Trophoblast cell (in vitro differentiated cells and primary cell): ENCODE measurements at regions not wholly inside any gene's neighbourhood (a gene's known extent, or its start where the extent isn't known, plus 50 kb on each side); places are given as distances from the start of the nearest gene placed in this dataset.

ENCODE experiments used
- DNase-seq, 2 donors: peaks; one replicate each; pipeline ENCODE4 v3.0.0-alpha.2; 2016
- H2AFZ ChIP-seq: 2 replicates; pipeline ENCODE4 v1.6.1; 2013; ENCODE audit warnings: low read length, moderate library complexity, mild to moderate bottlenecking; ENCODE audit not compliant: insufficient read depth, poor library complexity
- H2AK5ac ChIP-seq: 2 replicates; pipeline ENCODE4 v1.6.1; 2013; ENCODE audit warnings: mild to moderate bottlenecking, low read length
- H2BK120ac ChIP-seq: 2 replicates; pipeline ENCODE4 v1.6.1; 2013; ENCODE audit warnings: low read length, mild to moderate bottlenecking, moderate library complexity; ENCODE audit not compliant: insufficient read depth, poor library complexity
- H2BK12ac ChIP-seq: 2 replicates; pipeline ENCODE4 v1.6.1; 2013; ENCODE audit warnings: mild to moderate bottlenecking, low read length, moderate library complexity
- H2BK5ac ChIP-seq: 2 replicates; pipeline ENCODE4 v1.6.1; 2013; ENCODE audit warnings: low read length, low read depth, moderate library complexity, mild to moderate bottlenecking; ENCODE audit not compliant: poor library complexity
- H3K14ac ChIP-seq: 2 replicates; pipeline ENCODE4 v1.6.1; 2013; ENCODE audit warnings: mild to moderate bottlenecking, low read length
- H3K18ac ChIP-seq: 2 replicates; pipeline ENCODE4 v1.6.1; 2013; ENCODE audit warnings: mild to moderate bottlenecking, low read length
- H3K23ac ChIP-seq: 2 replicates; pipeline ENCODE4 v1.6.1; 2013; ENCODE audit warnings: low read length
- H3K27ac ChIP-seq: 2 replicates; pipeline ENCODE4 v1.5.1; 2013; ENCODE audit warnings: low read depth, mild to moderate bottlenecking, inconsistent platforms, low read length, moderate library complexity
- H3K27me3 ChIP-seq: 2 replicates; pipeline ENCODE4 v1.6.1; 2013; ENCODE audit warnings: inconsistent platforms, mild to moderate bottlenecking, low read length, moderate library complexity; ENCODE audit not compliant: insufficient read depth
- H3K36me3 ChIP-seq, 2 experiments: 1 replicate in 1 of 2; 2 replicates in 1 of 2; pipeline ENCODE4 v1.6.1; 2013; ENCODE audit warnings: low read length in 2 of 2, mild to moderate bottlenecking in 2 of 2, moderate library complexity in 1 of 2; ENCODE audit not compliant: insufficient read depth in 2 of 2, control insufficient read depth in 1 of 2
- H3K4ac ChIP-seq: 2 replicates; pipeline ENCODE4 v1.6.1; 2013; ENCODE audit warnings: low read depth, mild to moderate bottlenecking, low read length, moderate library complexity
- H3K4me1 ChIP-seq, 2 experiments: 1 replicate in 1 of 2; 2 replicates in 1 of 2; pipeline ENCODE4 v1.6.1; 2013; ENCODE audit warnings: low read length in 2 of 2, mild to moderate bottlenecking in 2 of 2, moderate library complexity in 1 of 2; ENCODE audit not compliant: insufficient read depth in 2 of 2, control insufficient read depth in 1 of 2
- H3K4me2 ChIP-seq: 2 replicates; pipeline ENCODE4 v1.6.1; 2013; ENCODE audit warnings: inconsistent platforms, mild to moderate bottlenecking, low read length, moderate library complexity
- H3K4me3 ChIP-seq: 2 replicates; pipeline ENCODE4 v1.5.1; 2013; ENCODE audit warnings: mild to moderate bottlenecking, low read depth, low read length, inconsistent platforms
- H3K79me1 ChIP-seq: one replicate; pipeline ENCODE4 v1.6.1; 2013; ENCODE audit warnings: low read length
- H3K79me2 ChIP-seq: 2 replicates; pipeline ENCODE4 v1.6.1; 2013; ENCODE audit warnings: low read length, mild to moderate bottlenecking; ENCODE audit not compliant: control insufficient read depth, insufficient read depth, poor library complexity
- H3K9ac ChIP-seq: 2 replicates; pipeline ENCODE4 v1.6.1; 2013; ENCODE audit warnings: mild to moderate bottlenecking, low read length
- H3K9me3 ChIP-seq: 2 replicates; pipeline ENCODE4 v1.6.1; 2013; ENCODE audit warnings: low read depth, mild to moderate bottlenecking, control low read depth, inconsistent platforms, low read length; ENCODE audit not compliant: insufficient read depth
- H4K12ac ChIP-seq: 2 replicates; pipeline ENCODE4 v1.6.1; 2013; ENCODE audit warnings: low read depth, mild to moderate bottlenecking, low read length, moderate library complexity
- H4K8ac ChIP-seq: 2 replicates; pipeline ENCODE4 v1.6.1; 2013; ENCODE audit warnings: low read depth, mild to moderate bottlenecking, low read length, moderate library complexity
- H4K91ac ChIP-seq: one replicate; pipeline ENCODE4 v1.6.1; 2013; ENCODE audit warnings: low read depth, mild to moderate bottlenecking, low read length, moderate library complexity
- WGBS: extraction: QIAGEN DNeasy Blood & Tissue Kit; methylation state at CpG from one replicate; pipeline ENCODE4 v1.1.7; 2013; ENCODE audit warnings: missing lambda C conversion rate; ENCODE audit not compliant: insufficient read length, insufficient coverage; ENCODE audit errors: extremely low coverage; 5-methylcytosine and 5-hydroxymethylcytosine counted together

DNA sequence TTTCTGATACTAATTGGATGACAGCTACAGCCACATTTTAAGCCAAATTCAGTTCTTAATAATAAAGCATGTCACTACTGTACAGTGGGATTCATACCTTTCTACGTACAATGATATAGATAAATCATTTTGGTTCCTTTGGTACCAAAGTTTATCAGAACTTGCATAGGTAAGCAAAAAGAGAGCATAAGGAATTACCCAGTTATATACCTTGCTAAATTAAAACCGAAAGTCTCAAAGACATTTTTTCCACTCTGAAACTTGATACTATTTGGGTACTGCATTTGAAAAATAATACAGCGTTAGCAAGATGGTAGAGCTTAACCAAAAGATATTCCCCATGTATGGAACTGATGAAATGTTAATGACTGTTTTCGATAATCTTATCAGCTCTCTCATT, 400.9 kb upstream of the ADGRL3 start:
- Histone ChIP-seq H3K4me2 (no peak overlapping the region), H2AFZ (no peak overlapping the region), H3K4ac (no peak overlapping the region), H3K4me1 (no peaks in the 10 kb centered on the region), H3K9ac (no peak overlapping the region), H3K27me3 (no peaks in the 10 kb centered on the region), H3K79me2 (no peaks in the 10 kb centered on the region), H2AK5ac (no peak overlapping the region), H3K14ac (no peak overlapping the region), H3K27ac (no peak overlapping the region), H4K12ac (no peak overlapping the region), H2BK120ac (no peak overlapping the region), H3K4me3 (no peak overlapping the region), H3K9me3 (no peaks in the 10 kb centered on the region), H3K23ac (no peak overlapping the region), H2BK12ac (no peak overlapping the region), H3K18ac (no peak overlapping the region), H4K8ac (no peak overlapping the region), H3K36me3 (no peaks in the 10 kb centered on the region), H2BK5ac (no peak overlapping the region), H4K91ac (no peak overlapping the region), H3K79me1 (no peaks in the 10 kb centered on the region)
- DNase-seq, result no peak
- WGBS, result no CpG with 5 or more reads among the region's 4 CpGs

DNA sequence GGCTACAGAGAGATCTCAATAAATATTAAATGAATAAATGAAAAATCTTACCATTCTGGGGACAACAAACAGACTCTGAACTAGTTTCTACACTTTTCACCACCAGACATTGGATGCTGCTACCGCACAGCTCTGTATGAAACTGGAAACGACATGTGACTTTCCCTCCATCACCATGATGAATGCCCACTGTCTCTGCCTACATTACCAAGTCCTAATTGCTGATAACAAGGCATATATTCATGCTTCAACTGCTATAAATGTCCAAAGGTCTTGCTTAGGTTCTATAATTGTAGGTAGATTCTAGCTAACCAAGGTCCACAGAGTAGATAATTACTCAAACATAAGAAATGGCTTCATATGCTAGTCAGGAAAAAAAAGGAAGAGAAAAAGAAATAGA, 399.4 kb upstream of the ADGRL3 start:
- H2BK12ac ChIP-seq, result no peak overlapping the region
- H3K79me1 ChIP-seq, result no peaks in the 10 kb centered on the region
- no peak overlapping the region for H4K12ac ChIP-seq
- H3K4me1 ChIP-seq, result no peaks in the 10 kb centered on the region
- no peak overlapping the region for H3K4ac ChIP-seq
- H3K9me3 ChIP-seq, result no peaks in the 10 kb centered on the region
- H3K23ac ChIP-seq, result no peak overlapping the region
- no peak overlapping the region for H2BK120ac ChIP-seq
- no peaks in the 10 kb centered on the region for H3K36me3 ChIP-seq
- no peak overlapping the region for H3K9ac ChIP-seq
- no peaks in the 10 kb centered on the region for H3K27me3 ChIP-seq
- H3K4me2 ChIP-seq, result no peak overlapping the region
- WGBS, result no CpG with 5 or more reads among the region's 2 CpGs
- no peaks in the 10 kb centered on the region for H3K79me2 ChIP-seq
- H3K18ac ChIP-seq, result no peak overlapping the region
- H3K4me3 ChIP-seq, result no peak overlapping the region
- no peak overlapping the region for H2AK5ac ChIP-seq
- H3K14ac ChIP-seq, result no peak overlapping the region
- no peak for DNase-seq
- no peak overlapping the region for H4K8ac ChIP-seq
- H2AFZ ChIP-seq, result no peak overlapping the region
- H2BK5ac ChIP-seq, result no peak overlapping the region
- H3K27ac ChIP-seq, result no peak overlapping the region
- H4K91ac ChIP-seq, result no peak overlapping the region

DNA sequence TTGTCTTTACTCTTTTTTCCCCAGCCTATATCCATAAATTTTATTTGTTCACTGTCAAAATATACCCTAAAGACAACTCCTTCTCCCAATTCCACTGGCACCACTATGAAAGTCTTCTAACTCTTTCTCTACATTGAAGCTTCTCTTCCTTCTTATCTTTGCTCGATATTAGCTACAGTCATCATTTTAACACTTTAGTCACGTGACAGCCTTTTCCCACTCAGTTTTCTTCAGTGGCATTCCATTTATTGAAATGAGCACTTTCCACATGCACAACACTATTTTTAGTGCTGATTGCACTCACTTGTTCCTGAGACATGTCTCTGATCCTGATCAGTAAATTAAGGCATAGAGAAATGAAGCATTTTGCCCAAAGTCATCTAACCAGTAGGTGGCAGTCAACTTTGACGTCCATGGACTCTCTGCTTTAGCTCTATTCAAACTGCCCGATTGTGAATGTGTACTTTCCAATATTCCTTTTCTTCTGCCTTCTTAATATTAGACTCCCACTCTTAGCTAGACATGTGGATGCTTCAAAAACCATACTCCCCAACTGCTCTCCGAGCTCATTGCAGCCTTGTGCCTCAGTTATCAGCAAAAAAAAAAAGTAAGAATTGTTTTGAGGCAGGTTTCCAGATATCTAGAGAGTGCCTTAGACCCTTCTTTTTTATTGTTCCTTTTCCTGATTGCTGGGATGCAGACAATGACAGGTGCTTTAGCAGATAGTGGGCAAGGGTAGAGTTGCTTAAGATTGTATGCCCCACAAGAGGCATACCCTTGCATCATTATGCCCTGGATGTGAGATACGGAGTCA, 394.4 kb upstream of the ADGRL3 start:
- no peaks in the 10 kb centered on the region for H3K27me3 ChIP-seq
- no peak overlapping the region for H3K23ac ChIP-seq
- no peak overlapping the region for H4K8ac ChIP-seq
- H3K27ac ChIP-seq, result no peak overlapping the region
- no peak overlapping the region for H3K14ac ChIP-seq
- no peak overlapping the region for H2AK5ac ChIP-seq
- H3K4me2 ChIP-seq, result no peak overlapping the region
- no peaks in the 10 kb centered on the region for H3K36me3 ChIP-seq
- H4K91ac ChIP-seq, result no peak overlapping the region
- no peaks in the 10 kb centered on the region for H3K9me3 ChIP-seq
- H4K12ac ChIP-seq, result no peak overlapping the region
- DNase-seq, result peak; percentile 4 to 74
- no peaks in the 10 kb centered on the region for H3K79me1 ChIP-seq
- no peak overlapping the region for H3K18ac ChIP-seq
- no peak overlapping the region for H3K4ac ChIP-seq
- H3K9ac ChIP-seq, result no peak overlapping the region
- no peak overlapping the region for H2BK120ac ChIP-seq
- WGBS, result no CpG with 5 or more reads among the region's 6 CpGs
- H2BK5ac ChIP-seq, result no peak overlapping the region
- no peaks in the 10 kb centered on the region for H3K79me2 ChIP-seq
- no peaks in the 10 kb centered on the region for H3K4me1 ChIP-seq
- no peak overlapping the region for H3K4me3 ChIP-seq
- no peak overlapping the region for H2AFZ ChIP-seq
- H2BK12ac ChIP-seq, result no peak overlapping the region

DNA sequence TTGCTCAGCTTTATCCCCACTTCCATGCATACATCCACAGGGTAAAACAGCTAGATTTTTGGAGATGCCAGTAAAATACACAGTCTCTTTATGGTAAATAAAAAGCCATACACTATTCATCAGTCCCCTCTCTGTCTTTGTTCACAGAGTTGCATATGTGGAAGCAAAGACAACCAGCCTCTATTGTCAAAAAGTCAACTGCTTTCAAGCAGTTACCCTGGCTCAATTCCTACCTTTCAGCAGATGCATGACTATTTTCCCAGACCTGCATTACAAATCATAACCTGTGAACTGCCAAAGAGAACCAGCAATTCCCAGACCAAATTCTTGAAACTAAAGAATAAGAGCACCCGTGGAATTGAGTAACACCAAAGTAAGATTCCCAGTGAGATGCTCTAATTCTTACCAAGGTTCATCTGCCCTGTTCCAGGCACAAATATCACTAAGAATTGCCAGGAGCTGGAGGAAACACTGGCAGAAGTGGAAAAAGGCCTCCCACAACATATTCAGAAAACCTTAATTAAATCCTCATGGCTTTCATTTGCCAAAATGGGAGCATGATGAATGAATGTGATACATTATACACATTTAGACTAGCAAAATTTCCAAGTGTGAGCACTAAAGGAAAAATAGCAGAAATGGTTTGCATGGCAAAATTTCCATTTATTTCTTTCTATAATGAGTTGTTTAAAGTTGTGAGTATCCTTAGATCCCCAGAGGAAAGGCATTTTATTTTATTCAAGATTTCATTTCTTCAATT, 391.2 kb upstream of the ADGRL3 start:
- Histone ChIP-seq H3K4me3 (no peak overlapping the region), H4K8ac (no peak overlapping the region), H2BK12ac (no peak overlapping the region)

More for the DNA sequence above, 391.2 kb upstream of the ADGRL3 start:
- Histone ChIP-seq H3K23ac (no peak overlapping the region), H3K79me2 (no peaks in the 10 kb centered on the region), H2AK5ac (no peak overlapping the region), H3K14ac (no peak overlapping the region), H3K36me3 (no peaks in the 10 kb centered on the region), H3K9ac (no peak overlapping the region), H4K12ac (no peak overlapping the region), H4K91ac (no peak overlapping the region), H3K4me2 (no peak overlapping the region), H3K4ac (no peak overlapping the region), H3K27ac (no peak overlapping the region), H2BK120ac (no peak overlapping the region), H3K79me1 (no peaks in the 10 kb centered on the region), H2BK5ac (no peak overlapping the region), H3K18ac (no peak overlapping the region), H3K27me3 (no peaks in the 10 kb centered on the region), H2AFZ (no peak overlapping the region), H3K4me1 (no peaks in the 10 kb centered on the region), H3K9me3 (no peaks in the 10 kb centered on the region)
- DNase-seq, result no peak
- WGBS, result no CpG with 5 or more reads among the region's 1 CpG
